Fibroblast of lung (primary cell): ENCODE measurements at regions not wholly inside any gene's neighbourhood (a gene's known extent, or its start where the extent isn't known, plus 50 kb on each side); places are given as distances from the start of the nearest gene placed in this dataset.

ENCODE experiments used
- DNase-seq, 2 donors: peaks; one replicate each; pipeline versions ENCODE4 v3.0.0 to v3.0.0-alpha.2; 2010; ENCODE audit warnings: low read depth in 2 of 2
- H2AFZ ChIP-seq: 2 replicates; pipeline ENCODE4 v1.5.1; 2012; ENCODE audit warnings: low read length, control low read depth, inconsistent platforms
- H3K27ac ChIP-seq: 2 replicates; pipeline ENCODE4 v1.5.1; 2011; ENCODE audit warnings: low read length, control low read depth; ENCODE audit not compliant: insufficient read depth
- H3K27me3 ChIP-seq: 2 replicates; pipeline ENCODE4 v1.5.1; 2011; ENCODE audit warnings: mild to moderate bottlenecking, low read length; ENCODE audit not compliant: control insufficient read depth, insufficient read depth
- H3K36me3 ChIP-seq: 2 replicates; pipeline ENCODE4 v1.5.1; 2011; ENCODE audit warnings: low read length; ENCODE audit not compliant: control insufficient read depth, insufficient read depth
- H3K4me1 ChIP-seq: 2 replicates; pipeline ENCODE4 v1.5.1; 2011; ENCODE audit warnings: low read length; ENCODE audit not compliant: control insufficient read depth, insufficient read depth; ENCODE audit errors: extremely low read depth
- H3K4me2 ChIP-seq: 2 replicates; pipeline ENCODE4 v1.5.1; 2011; ENCODE audit warnings: low read length, control low read depth; ENCODE audit not compliant: insufficient read depth; ENCODE audit errors: extremely low read depth
- H3K4me3 ChIP-seq, 4 experiments: fragments of 200-600 bp in 1 of 4; sonication (generic) in 1 of 4; replicated peaks in 1 of 4; 2 replicates each; pipeline ENCODE4 v1.5.1; 2011 to 2016; ENCODE audit warnings: low read length in 4 of 4, low read depth in 3 of 4, mild to moderate bottlenecking in 3 of 4, control low read depth in 2 of 4, inconsistent platforms in 1 of 4, mixed read lengths in 1 of 4; ENCODE audit not compliant: insufficient read depth in 1 of 4; ENCODE audit errors: control extremely low read depth in 1 of 4
- H3K79me2 ChIP-seq: 2 replicates; pipeline ENCODE4 v1.5.1; 2012; ENCODE audit warnings: mild to moderate bottlenecking, low read length, inconsistent platforms; ENCODE audit not compliant: control insufficient read depth, insufficient read depth
- H3K9ac ChIP-seq: 2 replicates; pipeline ENCODE4 v1.5.1; 2011; ENCODE audit warnings: mild to moderate bottlenecking, low read length, control low read depth; ENCODE audit not compliant: insufficient read depth
- H3K9me3 ChIP-seq: 2 replicates; pipeline ENCODE4 v1.5.1; 2012; ENCODE audit warnings: low read depth, low read length; ENCODE audit not compliant: control insufficient read depth, insufficient read depth
- H4K20me1 ChIP-seq: 2 replicates; pipeline ENCODE4 v1.5.1; 2011; ENCODE audit warnings: low read length; ENCODE audit not compliant: control insufficient read depth, insufficient read depth; ENCODE audit errors: extremely low read depth
- EZH2 ChIP-seq: IDR thresholded peaks from 2 replicates; pipeline ENCODE4 v1.5.1; 2012; ENCODE audit warnings: low read length, control low read depth, mild to moderate bottlenecking; ENCODE audit errors: missing control alignments
- TF ChIP-seq, protein P1 (sequence below), 2 donors: IDR thresholded peaks in 1 of 2; conservative IDR thresholded peaks in 1 of 2; 1 replicate in 1 of 2; 2 replicates in 1 of 2; pipeline ENCODE4 v1.5.1; 2011 to 2012; ENCODE audit warnings: low read length in 2 of 2, control low read depth in 1 of 2, inconsistent platforms in 1 of 2, low read depth in 1 of 2, mild to moderate bottlenecking in 1 of 2

DNA sequence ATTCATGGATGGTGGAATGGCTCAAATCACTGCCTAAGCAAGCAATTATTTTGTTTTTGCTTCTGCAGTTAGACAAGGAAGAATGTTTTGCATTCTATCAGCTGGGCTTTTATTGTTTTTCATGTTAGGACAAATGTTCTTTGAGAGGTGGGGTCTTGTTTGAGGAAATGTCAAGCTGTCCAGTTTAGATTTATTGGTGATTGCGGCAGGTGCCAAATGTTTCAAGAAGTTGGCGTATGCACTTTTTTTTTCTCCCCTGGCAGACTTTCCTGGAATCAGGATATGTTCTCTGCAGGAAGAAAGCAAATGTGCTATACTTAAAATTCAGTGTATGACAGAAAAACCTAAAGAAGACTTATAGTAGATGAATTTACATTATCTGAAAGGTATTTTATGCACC, 81.0 kb upstream of the JAG1 start:
- Histone ChIP-seq H3K4me1 (no peaks in the 10 kb centered on the region), H3K9me3 (no peaks in the 10 kb centered on the region), H2AFZ (no peak overlapping the region), H3K79me2 (no peaks in the 10 kb centered on the region), H3K27me3 (no peaks in the 10 kb centered on the region), H3K9ac (no peak overlapping the region), H3K36me3 (no peaks in the 10 kb centered on the region), H4K20me1 (no peaks in the 10 kb centered on the region), H3K27ac (no peak overlapping the region), H3K4me3 (no peak overlapping the region), H3K4me2 (no peak overlapping the region)
- no peak for DNase-seq
- TF ChIP-seq, protein P1, sequence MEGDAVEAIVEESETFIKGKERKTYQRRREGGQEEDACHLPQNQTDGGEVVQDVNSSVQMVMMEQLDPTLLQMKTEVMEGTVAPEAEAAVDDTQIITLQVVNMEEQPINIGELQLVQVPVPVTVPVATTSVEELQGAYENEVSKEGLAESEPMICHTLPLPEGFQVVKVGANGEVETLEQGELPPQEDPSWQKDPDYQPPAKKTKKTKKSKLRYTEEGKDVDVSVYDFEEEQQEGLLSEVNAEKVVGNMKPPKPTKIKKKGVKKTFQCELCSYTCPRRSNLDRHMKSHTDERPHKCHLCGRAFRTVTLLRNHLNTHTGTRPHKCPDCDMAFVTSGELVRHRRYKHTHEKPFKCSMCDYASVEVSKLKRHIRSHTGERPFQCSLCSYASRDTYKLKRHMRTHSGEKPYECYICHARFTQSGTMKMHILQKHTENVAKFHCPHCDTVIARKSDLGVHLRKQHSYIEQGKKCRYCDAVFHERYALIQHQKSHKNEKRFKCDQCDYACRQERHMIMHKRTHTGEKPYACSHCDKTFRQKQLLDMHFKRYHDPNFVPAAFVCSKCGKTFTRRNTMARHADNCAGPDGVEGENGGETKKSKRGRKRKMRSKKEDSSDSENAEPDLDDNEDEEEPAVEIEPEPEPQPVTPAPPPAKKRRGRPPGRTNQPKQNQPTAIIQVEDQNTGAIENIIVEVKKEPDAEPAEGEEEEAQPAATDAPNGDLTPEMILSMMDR (conservative IDR thresholded peaks at IDR 0.05 in 1 of 2, IDR thresholded peaks at IDR 0.05 in 1 of 2; ENCODE audit: low read depth in 1 of 2, low read length in 2 of 2): no peak
- no peak for TF ChIP-seq EZH2

DNA sequence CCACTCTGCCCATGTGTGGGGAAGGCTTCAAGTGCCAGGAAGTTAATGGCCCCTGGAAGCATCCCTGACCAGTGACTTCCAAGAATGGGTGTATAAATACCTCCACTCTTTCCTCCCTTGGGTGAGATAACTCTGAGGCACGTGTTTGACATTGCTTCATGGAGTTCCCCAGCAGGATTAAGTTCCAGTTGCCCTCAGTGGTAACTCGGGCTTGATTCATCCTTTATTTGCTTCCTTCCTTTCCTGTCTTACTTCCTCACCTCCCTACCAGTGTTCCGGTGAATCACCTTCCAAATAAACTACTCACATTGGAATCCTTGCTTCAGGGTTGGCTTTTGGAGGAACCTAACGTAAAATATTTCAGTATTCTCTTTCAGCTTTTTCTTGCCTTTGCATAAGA, 84.6 kb upstream of the JAG1 start:
- Histone ChIP-seq H3K79me2 (no peaks in the 10 kb centered on the region), H2AFZ (no peak overlapping the region), H3K27ac (no peak overlapping the region), H3K4me3 (no peak overlapping the region), H3K4me2 (no peak overlapping the region), H4K20me1 (no peaks in the 10 kb centered on the region), H3K9ac (no peak overlapping the region), H3K36me3 (no peaks in the 10 kb centered on the region), H3K4me1 (peaks cover 3% of the 10 kb centered on the region), H3K27me3 (no peaks in the 10 kb centered on the region), H3K9me3 (no peaks in the 10 kb centered on the region)
- DNase-seq: peak in 1 of 2 donors; percentile 30
- TF ChIP-seq EZH2: no peak
- TF ChIP-seq, protein P1 (conservative IDR thresholded peaks at IDR 0.05 in 1 of 2, IDR thresholded peaks at IDR 0.05 in 1 of 2; ENCODE audit: low read depth in 1 of 2, low read length in 2 of 2): no peak

DNA sequence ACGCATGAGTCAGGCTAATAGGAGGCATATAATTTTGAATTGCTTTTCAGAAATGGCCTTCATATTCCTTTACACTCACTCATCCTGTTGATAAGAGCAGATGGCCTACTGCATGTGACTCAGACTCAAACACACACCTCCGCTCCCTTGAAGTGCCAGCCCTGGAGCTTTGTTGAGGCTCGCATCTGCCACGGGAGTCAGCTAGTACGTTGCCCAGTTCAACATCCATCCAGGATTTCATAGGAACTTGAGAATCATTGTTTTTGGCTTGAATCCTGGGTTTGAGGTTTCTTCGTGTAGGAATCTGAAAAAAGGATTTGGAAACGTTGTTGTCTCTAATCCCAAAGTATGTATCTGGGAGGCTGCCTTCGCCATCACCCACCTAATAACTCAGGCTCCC, 87.4 kb upstream of the JAG1 start:
- TF ChIP-seq, protein P1 (conservative IDR thresholded peaks at IDR 0.05 in 1 of 2, IDR thresholded peaks at IDR 0.05 in 1 of 2; ENCODE audit: low read depth in 1 of 2, low read length in 2 of 2): no peak
- no peak for TF ChIP-seq EZH2
- H3K4me3 ChIP-seq: no peak overlapping the region
- no peaks in the 10 kb centered on the region for H3K79me2 ChIP-seq
- peak; percentile 65 to 99 for DNase-seq
- no peaks in the 10 kb centered on the region for H3K36me3 ChIP-seq
- no peak overlapping the region for H3K9ac ChIP-seq
- no peaks in the 10 kb centered on the region for H3K27me3 ChIP-seq
- peaks cover 3% of the 10 kb centered on the region for H3K4me1 ChIP-seq
- no peaks in the 10 kb centered on the region for H4K20me1 ChIP-seq
- H3K9me3 ChIP-seq: no peaks in the 10 kb centered on the region
- H2AFZ ChIP-seq: no peak overlapping the region
- H3K27ac ChIP-seq: no peak overlapping the region
- H3K4me2 ChIP-seq: no peak overlapping the region
